Ishikawa (cell line): ENCODE measurements at regions not wholly inside any gene's neighbourhood (a gene's known extent, or its start where the extent isn't known, plus 50 kb on each side); places are given as distances from the start of the nearest gene placed in this dataset.

Source experiments
- CEBPB ChIP-seq: IDR thresholded peaks from 2 replicates; pipeline ENCODE4 v1.6.1; 2012
- EP300 ChIP-seq: IDR thresholded peaks from 2 replicates; pipeline ENCODE4 v1.6.1; 2012; ENCODE audit warnings: borderline replicate concordance
- MAX ChIP-seq: IDR thresholded peaks from 2 replicates; pipeline ENCODE4 v1.6.1; 2012
- TAF1 ChIP-seq: IDR thresholded peaks from 2 replicates; pipeline ENCODE4 v1.6.1; 2012; ENCODE audit warnings: low read depth, mild to moderate bottlenecking

- TF ChIP-seq EP300 (no peak), TAF1 (no peak), MAX (no peak), CEBPB (no peak)
These were observed 198.8 kb downstream of the TEX36 start for GRCh38 chr10:125484035-125484732.
